MM.1S (cell line): ENCODE measurements at regions not wholly inside any gene's neighbourhood (a gene's known extent, or its start where the extent isn't known, plus 50 kb on each side); places are given as distances from the start of the nearest gene placed in this dataset.

ENCODE experiments used
- EZH2 ChIP-seq: fragments of 300-600 bp; sonication (generic); optimal IDR thresholded peaks from 2 replicates; pipeline ENCODE3; 2017; ENCODE audit warnings: low read depth, mild to moderate bottlenecking, antibody characterized with exemption, low read length, mixed read lengths
- EZH2phosphoT487 ChIP-seq: fragments of 300-600 bp; sonication (generic); IDR thresholded peaks from 2 replicates; pipeline ENCODE4 v1.6.1; 2018; ENCODE audit warnings: antibody characterized with exemption, low read length
- TF ChIP-seq, protein P1 (sequence below): fragments of 300-600 bp; sonication (generic); IDR thresholded peaks from 2 replicates; pipeline ENCODE4 v1.5.1; 2016; ENCODE audit warnings: antibody characterized with exemption, low read length, mixed read lengths

DNA sequence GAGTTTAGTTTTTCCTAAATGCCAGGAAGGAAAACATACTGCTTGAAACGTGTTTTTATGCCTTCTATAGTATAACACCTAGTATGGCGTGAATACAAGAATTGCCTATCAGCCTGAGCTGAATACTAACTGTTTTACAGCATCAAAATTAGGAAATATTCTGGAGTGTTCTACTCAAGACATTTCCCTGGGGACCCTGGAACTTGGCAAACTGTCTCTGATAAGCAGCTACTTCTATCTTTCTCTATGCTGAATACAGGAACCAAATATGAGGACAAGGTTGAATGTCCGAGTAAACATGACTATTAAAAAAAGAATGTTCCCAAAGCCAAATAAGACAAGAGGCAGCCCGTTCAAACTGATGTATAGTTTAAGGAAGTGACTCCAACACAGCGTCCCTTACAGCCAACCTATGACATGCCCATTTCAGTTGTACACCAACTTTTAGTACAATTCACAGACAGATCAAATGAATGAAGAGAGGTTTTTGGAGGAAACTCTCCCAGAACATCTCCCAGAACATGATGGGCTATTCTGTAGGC, 951.3 kb upstream of the ACVR2A start:
- TF ChIP-seq, protein P1, sequence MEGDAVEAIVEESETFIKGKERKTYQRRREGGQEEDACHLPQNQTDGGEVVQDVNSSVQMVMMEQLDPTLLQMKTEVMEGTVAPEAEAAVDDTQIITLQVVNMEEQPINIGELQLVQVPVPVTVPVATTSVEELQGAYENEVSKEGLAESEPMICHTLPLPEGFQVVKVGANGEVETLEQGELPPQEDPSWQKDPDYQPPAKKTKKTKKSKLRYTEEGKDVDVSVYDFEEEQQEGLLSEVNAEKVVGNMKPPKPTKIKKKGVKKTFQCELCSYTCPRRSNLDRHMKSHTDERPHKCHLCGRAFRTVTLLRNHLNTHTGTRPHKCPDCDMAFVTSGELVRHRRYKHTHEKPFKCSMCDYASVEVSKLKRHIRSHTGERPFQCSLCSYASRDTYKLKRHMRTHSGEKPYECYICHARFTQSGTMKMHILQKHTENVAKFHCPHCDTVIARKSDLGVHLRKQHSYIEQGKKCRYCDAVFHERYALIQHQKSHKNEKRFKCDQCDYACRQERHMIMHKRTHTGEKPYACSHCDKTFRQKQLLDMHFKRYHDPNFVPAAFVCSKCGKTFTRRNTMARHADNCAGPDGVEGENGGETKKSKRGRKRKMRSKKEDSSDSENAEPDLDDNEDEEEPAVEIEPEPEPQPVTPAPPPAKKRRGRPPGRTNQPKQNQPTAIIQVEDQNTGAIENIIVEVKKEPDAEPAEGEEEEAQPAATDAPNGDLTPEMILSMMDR, result no peak
- no peak for TF ChIP-seq EZH2
- no peak for TF ChIP-seq EZH2phosphoT487
